ENCODE measurements at regions not wholly inside any gene's neighbourhood (a gene's known extent, or its start where the extent isn't known, plus 50 kb on each side); places are given as distances from the start of the nearest gene placed in this dataset.

- no peak for TF ChIP-seq YY1 (IDR thresholded peaks at IDR 0.05; ENCODE audit: insufficient read depth, insufficient read length)
- TF ChIP-seq SUZ12 (IDR thresholded peaks at IDR 0.05; ENCODE audit: extremely low read depth, insufficient read depth, insufficient read length), result no peak
- no peak for TF ChIP-seq ZNF274 (IDR thresholded peaks at IDR 0.05; ENCODE audit: low read depth, low read length)
Observed at GRCh38 chr1:191495040-191495439, 663.2 kb upstream of the RGS18 start.

Measured in NT2/D1 (cell line).